D721Med (cell line): ENCODE measurements at regions not wholly inside any gene's neighbourhood (a gene's known extent, or its start where the extent isn't known, plus 50 kb on each side); places are given as distances from the start of the nearest gene placed in this dataset.
A peak's percentile ranks its signal among the peaks of the same experiment; 100 is the strongest.

ENCODE experiments used
- DNase-seq: peaks from one replicate; pipeline ENCODE4 v3.0.0; 2011; ENCODE audit warnings: low spot score; ENCODE audit not compliant: insufficient read length
- FAIRE-seq: peaks from 2 replicates; lab custom pipeline; 2011; peaks lifted over from hg19 to GRCh38; lab: Jason Lieb, UNC
- TF ChIP-seq, protein P1 (sequence below): IDR thresholded peaks from 2 replicates; pipeline ENCODE4 v1.5.1; 2012; ENCODE audit warnings: mild to moderate bottlenecking, control low read depth; ENCODE audit not compliant: insufficient read depth; ENCODE audit errors: missing control alignments

- FAIRE-seq (no peak), DNase-seq (no peak)
- TF ChIP-seq, protein P1, sequence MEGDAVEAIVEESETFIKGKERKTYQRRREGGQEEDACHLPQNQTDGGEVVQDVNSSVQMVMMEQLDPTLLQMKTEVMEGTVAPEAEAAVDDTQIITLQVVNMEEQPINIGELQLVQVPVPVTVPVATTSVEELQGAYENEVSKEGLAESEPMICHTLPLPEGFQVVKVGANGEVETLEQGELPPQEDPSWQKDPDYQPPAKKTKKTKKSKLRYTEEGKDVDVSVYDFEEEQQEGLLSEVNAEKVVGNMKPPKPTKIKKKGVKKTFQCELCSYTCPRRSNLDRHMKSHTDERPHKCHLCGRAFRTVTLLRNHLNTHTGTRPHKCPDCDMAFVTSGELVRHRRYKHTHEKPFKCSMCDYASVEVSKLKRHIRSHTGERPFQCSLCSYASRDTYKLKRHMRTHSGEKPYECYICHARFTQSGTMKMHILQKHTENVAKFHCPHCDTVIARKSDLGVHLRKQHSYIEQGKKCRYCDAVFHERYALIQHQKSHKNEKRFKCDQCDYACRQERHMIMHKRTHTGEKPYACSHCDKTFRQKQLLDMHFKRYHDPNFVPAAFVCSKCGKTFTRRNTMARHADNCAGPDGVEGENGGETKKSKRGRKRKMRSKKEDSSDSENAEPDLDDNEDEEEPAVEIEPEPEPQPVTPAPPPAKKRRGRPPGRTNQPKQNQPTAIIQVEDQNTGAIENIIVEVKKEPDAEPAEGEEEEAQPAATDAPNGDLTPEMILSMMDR, result no peak
These were observed 558.4 kb downstream of the LMO4 start for GRCh38 chr1:87887100-87887499.

DNA sequence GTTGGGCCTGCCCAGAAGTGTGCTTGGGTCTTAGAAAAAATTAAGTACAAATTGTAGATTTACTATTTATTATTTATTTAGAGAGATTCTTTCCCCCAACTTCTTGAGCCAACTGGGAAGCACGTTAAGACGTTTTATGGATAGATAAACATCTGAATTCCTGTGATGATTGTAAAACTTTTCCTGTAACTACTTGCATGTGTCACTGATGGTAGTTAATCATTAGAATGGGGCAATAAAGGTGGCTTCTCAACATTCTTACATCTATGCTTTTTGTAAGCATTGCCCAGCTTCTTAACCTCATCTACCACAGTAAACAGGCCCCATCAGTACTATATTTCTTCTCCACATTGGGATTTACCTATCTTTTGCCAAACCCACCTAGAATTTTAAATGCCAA lies 559.8 kb downstream of the LMO4 start:
- TF ChIP-seq, protein P1, result no peak
- DNase-seq (no peak), FAIRE-seq (no peak)

DNA sequence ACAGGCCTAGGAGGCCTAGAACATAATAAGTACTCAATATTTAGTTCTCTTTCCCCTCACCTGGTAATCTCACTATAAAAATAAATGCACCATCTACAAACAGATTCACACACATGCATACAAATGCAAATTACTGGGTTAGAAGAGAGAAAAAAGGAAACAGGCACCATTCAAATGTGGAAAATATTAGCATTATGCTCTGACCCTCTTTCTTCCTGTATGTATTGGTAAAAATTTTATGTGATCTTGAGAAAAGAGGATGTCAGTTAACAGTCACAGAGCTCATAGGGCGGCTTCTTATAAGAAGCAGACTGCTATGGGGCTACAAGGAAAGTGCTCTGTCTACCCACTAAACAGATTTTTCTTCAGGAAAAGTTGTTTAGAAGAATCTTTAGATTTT lies 565.4 kb downstream of the LMO4 start:
- no peak for DNase-seq
- TF ChIP-seq, protein P1, result no peak
- no peak for FAIRE-seq

- FAIRE-seq, result peak; percentile 96
- peak; percentile 26 for DNase-seq
These were observed 568.8 kb downstream of the LMO4 start for GRCh38 chr1:87897481-87897880.

DNA sequence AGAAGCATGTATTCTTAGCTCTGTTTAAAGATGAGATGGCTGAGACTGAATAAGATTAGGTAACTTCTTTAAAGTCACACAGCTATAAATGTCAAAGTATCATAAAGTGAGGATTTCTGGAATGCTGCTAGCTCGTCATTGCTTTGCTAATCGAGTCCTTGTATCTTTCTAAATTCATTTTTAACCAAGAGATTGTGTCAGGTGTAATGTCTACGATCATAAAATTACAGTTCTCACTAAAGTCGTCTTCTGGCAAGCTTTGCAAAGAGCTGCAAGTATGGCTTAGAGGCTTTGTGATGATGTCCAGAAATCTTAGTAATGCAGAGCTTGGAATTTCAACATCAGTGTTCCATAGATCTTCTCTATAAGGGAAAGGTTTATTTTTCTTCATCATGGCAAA lies 569.8 kb downstream of the LMO4 start:
- peak; percentile 90 for FAIRE-seq
- no peak for DNase-seq
- TF ChIP-seq, protein P1, result no peak

More at GRCh38 chr1:87897481-87897880, 568.8 kb downstream of the LMO4 start:
- TF ChIP-seq, protein P1, result no peak

DNA sequence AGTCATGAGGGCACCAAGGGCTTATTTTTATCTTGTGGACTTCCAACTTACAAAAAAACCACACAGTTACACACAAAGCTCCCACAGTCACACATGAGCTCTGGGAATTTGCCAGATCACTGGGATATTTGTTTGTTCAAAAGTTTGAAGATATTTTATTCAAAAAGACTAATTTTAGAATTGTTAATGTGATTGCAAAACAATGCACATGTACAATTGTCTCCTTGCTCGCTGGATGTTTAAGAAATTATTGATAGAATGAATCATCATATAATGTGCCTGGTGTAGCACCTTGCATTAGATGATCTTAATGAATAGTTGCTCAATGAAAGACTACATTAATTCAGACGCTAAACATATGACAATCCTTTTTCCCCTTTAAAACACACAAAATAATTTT lies 570.3 kb downstream of the LMO4 start:
- DNase-seq, result no peak
- TF ChIP-seq, protein P1, result no peak
- peak; percentile 6 for FAIRE-seq

DNA sequence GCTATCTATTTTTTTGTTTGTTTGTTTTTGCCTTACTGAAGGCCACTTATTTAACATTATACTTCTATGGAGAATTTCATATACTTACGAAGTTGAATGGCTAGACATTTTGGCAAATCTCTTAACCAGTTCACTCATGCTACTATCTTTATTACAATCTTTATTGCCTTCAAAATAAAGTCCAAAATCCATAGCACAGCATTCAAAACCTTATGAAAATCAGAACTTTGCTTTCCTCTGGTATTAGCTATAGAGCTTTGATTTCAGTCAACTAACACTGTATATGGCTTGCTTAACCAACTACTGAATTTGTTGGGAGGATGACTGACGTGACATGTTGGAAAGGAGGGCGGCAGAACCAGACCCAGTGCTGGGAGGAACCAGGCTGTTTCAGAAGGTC lies 571.1 kb downstream of the LMO4 start:
- DNase-seq (no peak), FAIRE-seq (no peak)
- TF ChIP-seq, protein P1, result no peak
